ENCODE measurements at regions not wholly inside any gene's neighbourhood (a gene's known extent, or its start where the extent isn't known, plus 50 kb on each side); places are given as distances from the start of the nearest gene placed in this dataset.

GRCh38 chr11:116224154-116224888 is 548.5 kb downstream of the BUD13 start:
- no peak overlapping the region for H3K27ac ChIP-seq (ENCODE audit: low read depth, low read length)
- H2BK5ac ChIP-seq (ENCODE audit: low read depth, low read length, poor library complexity), result no peak overlapping the region
- no peak overlapping the region for H3K4me3 ChIP-seq (ENCODE audit: low read depth, low read length)
- no peaks in the 10 kb centered on the region for H3K79me2 ChIP-seq (ENCODE audit: control insufficient read depth, insufficient read depth, low read length, poor library complexity)
- no peak overlapping the region for H3K9ac ChIP-seq (ENCODE audit: low read length)
- H3K14ac ChIP-seq (ENCODE audit: low read length), result no peak overlapping the region
- no peak overlapping the region for H4K8ac ChIP-seq (ENCODE audit: low read depth, low read length)
- no peak overlapping the region for H2BK120ac ChIP-seq (ENCODE audit: insufficient read depth, low read length, poor library complexity)
- no peak overlapping the region for H3K4me2 ChIP-seq (ENCODE audit: low read length)
- no peak overlapping the region for H2AK5ac ChIP-seq (ENCODE audit: low read length)
- H3K27me3 ChIP-seq (ENCODE audit: insufficient read depth, low read length), result no peaks in the 10 kb centered on the region
- H3K9me3 ChIP-seq (ENCODE audit: insufficient read depth, low read depth, low read length), result peaks cover 2% of the 10 kb centered on the region
- no peak overlapping the region for H4K12ac ChIP-seq (ENCODE audit: low read depth, low read length)
- no peaks in the 10 kb centered on the region for H3K79me1 ChIP-seq (ENCODE audit: low read length)
- DNase-seq, result peak in 1 of 2 donors; percentile 58
- WGBS (ENCODE audit: extremely low coverage, insufficient coverage, insufficient read length), result no CpG with 5 or more reads among the region's 10 CpGs
- no peaks in the 10 kb centered on the region for H3K36me3 ChIP-seq (ENCODE audit: control insufficient read depth in 1 of 2, insufficient read depth in 2 of 2, low read length in 2 of 2)
- H3K4me1 ChIP-seq (ENCODE audit: control insufficient read depth in 1 of 2, insufficient read depth in 2 of 2, low read length in 2 of 2), result no peaks in the 10 kb centered on the region
- H4K91ac ChIP-seq (ENCODE audit: low read depth, low read length), result no peak overlapping the region
- H3K4ac ChIP-seq (ENCODE audit: low read depth, low read length), result no peak overlapping the region
- no peak overlapping the region for H2BK12ac ChIP-seq (ENCODE audit: low read length)
- H3K18ac ChIP-seq (ENCODE audit: low read length), result no peak overlapping the region
- no peak overlapping the region for H3K23ac ChIP-seq (ENCODE audit: low read length)
- no peak overlapping the region for H2AFZ ChIP-seq (ENCODE audit: insufficient read depth, low read length, poor library complexity)

GRCh38 chr11:116221351-116221750 is 551.4 kb downstream of the BUD13 start:
- Histone ChIP-seq H2BK12ac (ENCODE audit: low read length) (no peak overlapping the region), H3K23ac (ENCODE audit: low read length) (no peak overlapping the region), H4K8ac (ENCODE audit: low read depth, low read length) (no peak overlapping the region), H2BK5ac (ENCODE audit: low read depth, low read length, poor library complexity) (no peak overlapping the region), H3K36me3 (ENCODE audit: control insufficient read depth in 1 of 2, insufficient read depth in 2 of 2, low read length in 2 of 2) (no peaks in the 10 kb centered on the region), H3K79me1 (ENCODE audit: low read length) (no peaks in the 10 kb centered on the region), H3K4ac (ENCODE audit: low read depth, low read length) (no peak overlapping the region), H3K79me2 (ENCODE audit: control insufficient read depth, insufficient read depth, low read length, poor library complexity) (no peaks in the 10 kb centered on the region), H3K27ac (ENCODE audit: low read depth, low read length) (no peak overlapping the region), H2AK5ac (ENCODE audit: low read length) (no peak overlapping the region), H3K27me3 (ENCODE audit: insufficient read depth, low read length) (no peaks in the 10 kb centered on the region), H2BK120ac (ENCODE audit: insufficient read depth, low read length, poor library complexity) (no peak overlapping the region), H3K9me3 (ENCODE audit: insufficient read depth, low read depth, low read length) (peaks cover 1% of the 10 kb centered on the region), H3K4me2 (ENCODE audit: low read length) (no peak overlapping the region), H3K14ac (ENCODE audit: low read length) (no peak overlapping the region), H3K18ac (ENCODE audit: low read length) (no peak overlapping the region), H4K91ac (ENCODE audit: low read depth, low read length) (no peak overlapping the region), H4K12ac (ENCODE audit: low read depth, low read length) (no peak overlapping the region), H3K4me1 (ENCODE audit: control insufficient read depth in 1 of 2, insufficient read depth in 2 of 2, low read length in 2 of 2) (no peaks in the 10 kb centered on the region), H2AFZ (ENCODE audit: insufficient read depth, low read length, poor library complexity) (no peak overlapping the region), H3K4me3 (ENCODE audit: low read depth, low read length) (no peak overlapping the region), H3K9ac (ENCODE audit: low read length) (no peak overlapping the region)
- no CpG with 5 or more reads among the region's 2 CpGs for WGBS (ENCODE audit: extremely low coverage, insufficient coverage, insufficient read length)
- DNase-seq, result no peak

GRCh38 chr11:116219171-116219635 is 553.6 kb downstream of the BUD13 start:
- H3K4me1 ChIP-seq (ENCODE audit: control insufficient read depth in 1 of 2, insufficient read depth in 2 of 2, low read length in 2 of 2), result no peaks in the 10 kb centered on the region
- no peak overlapping the region for H3K23ac ChIP-seq (ENCODE audit: low read length)
- no peak overlapping the region for H4K8ac ChIP-seq (ENCODE audit: low read depth, low read length)
- H3K9me3 ChIP-seq (ENCODE audit: insufficient read depth, low read depth, low read length), result peaks cover 1% of the 10 kb centered on the region
- no peak overlapping the region for H3K14ac ChIP-seq (ENCODE audit: low read length)
- no peak overlapping the region for H3K9ac ChIP-seq (ENCODE audit: low read length)
- H3K79me2 ChIP-seq (ENCODE audit: control insufficient read depth, insufficient read depth, low read length, poor library complexity), result no peaks in the 10 kb centered on the region
- H2AFZ ChIP-seq (ENCODE audit: insufficient read depth, low read length, poor library complexity), result no peak overlapping the region
- no CpG with 5 or more reads among the region's 5 CpGs for WGBS (ENCODE audit: extremely low coverage, insufficient coverage, insufficient read length)
- H3K4ac ChIP-seq (ENCODE audit: low read depth, low read length), result no peak overlapping the region
- DNase-seq, result no peak
- H2BK12ac ChIP-seq (ENCODE audit: low read length), result no peak overlapping the region
- H3K4me2 ChIP-seq (ENCODE audit: low read length), result no peak overlapping the region
- no peaks in the 10 kb centered on the region for H3K79me1 ChIP-seq (ENCODE audit: low read length)
- no peak overlapping the region for H2BK5ac ChIP-seq (ENCODE audit: low read depth, low read length, poor library complexity)
- no peak overlapping the region for H2AK5ac ChIP-seq (ENCODE audit: low read length)
- H3K27ac ChIP-seq (ENCODE audit: low read depth, low read length), result no peak overlapping the region
- H3K36me3 ChIP-seq (ENCODE audit: control insufficient read depth in 1 of 2, insufficient read depth in 2 of 2, low read length in 2 of 2), result no peaks in the 10 kb centered on the region
- no peaks in the 10 kb centered on the region for H3K27me3 ChIP-seq (ENCODE audit: insufficient read depth, low read length)
- H2BK120ac ChIP-seq (ENCODE audit: insufficient read depth, low read length, poor library complexity), result no peak overlapping the region
- no peak overlapping the region for H3K18ac ChIP-seq (ENCODE audit: low read length)
- H4K91ac ChIP-seq (ENCODE audit: low read depth, low read length), result no peak overlapping the region
- no peak overlapping the region for H4K12ac ChIP-seq (ENCODE audit: low read depth, low read length)
- no peak overlapping the region for H3K4me3 ChIP-seq (ENCODE audit: low read depth, low read length)

GRCh38 chr11:116217441-116217840 is 555.3 kb downstream of the BUD13 start:
- Histone ChIP-seq H3K14ac (ENCODE audit: low read length) (no peak overlapping the region), H3K4me1 (ENCODE audit: control insufficient read depth in 1 of 2, insufficient read depth in 2 of 2, low read length in 2 of 2) (no peaks in the 10 kb centered on the region), H3K4me3 (ENCODE audit: low read depth, low read length) (no peak overlapping the region), H3K9me3 (ENCODE audit: insufficient read depth, low read depth, low read length) (peaks cover 6% of the 10 kb centered on the region), H4K8ac (ENCODE audit: low read depth, low read length) (no peak overlapping the region), H2AK5ac (ENCODE audit: low read length) (no peak overlapping the region), H3K9ac (ENCODE audit: low read length) (no peak overlapping the region), H2BK5ac (ENCODE audit: low read depth, low read length, poor library complexity) (no peak overlapping the region), H2BK12ac (ENCODE audit: low read length) (no peak overlapping the region), H3K4ac (ENCODE audit: low read depth, low read length) (no peak overlapping the region), H2BK120ac (ENCODE audit: insufficient read depth, low read length, poor library complexity) (no peak overlapping the region), H3K23ac (ENCODE audit: low read length) (no peak overlapping the region), H3K18ac (ENCODE audit: low read length) (no peak overlapping the region), H3K27me3 (ENCODE audit: insufficient read depth, low read length) (no peaks in the 10 kb centered on the region), H3K36me3 (ENCODE audit: control insufficient read depth in 1 of 2, insufficient read depth in 2 of 2, low read length in 2 of 2) (no peaks in the 10 kb centered on the region), H3K27ac (ENCODE audit: low read depth, low read length) (no peak overlapping the region), H2AFZ (ENCODE audit: insufficient read depth, low read length, poor library complexity) (no peak overlapping the region), H3K79me1 (ENCODE audit: low read length) (no peaks in the 10 kb centered on the region), H3K4me2 (ENCODE audit: low read length) (no peak overlapping the region), H3K79me2 (ENCODE audit: control insufficient read depth, insufficient read depth, low read length, poor library complexity) (no peaks in the 10 kb centered on the region), H4K12ac (ENCODE audit: low read depth, low read length) (no peak overlapping the region), H4K91ac (ENCODE audit: low read depth, low read length) (no peak overlapping the region)
- no CpG with 5 or more reads among the region's 1 CpG for WGBS (ENCODE audit: extremely low coverage, insufficient coverage, insufficient read length)
- no peak for DNase-seq

Data from trophoblast cell (in vitro differentiated cells and primary cell).